ENCODE measurements at regions not wholly inside any gene's neighbourhood (a gene's known extent, or its start where the extent isn't known, plus 50 kb on each side); places are given as distances from the start of the nearest gene placed in this dataset.

- no peak for DNase-seq
Observed at GRCh38 chr2:60148716-60149115, 404.7 kb downstream of the BCL11A start.

- no peak for DNase-seq
Observed at GRCh38 chr2:60140185-60140584, 413.3 kb downstream of the BCL11A start.

- no peak for DNase-seq
Observed at GRCh38 chr2:60136913-60137312, 416.5 kb downstream of the BCL11A start.

GRCh38 chr2:60127191-60127590 is 426.3 kb downstream of the BCL11A start:
- DNase-seq, result no peak

DNA sequence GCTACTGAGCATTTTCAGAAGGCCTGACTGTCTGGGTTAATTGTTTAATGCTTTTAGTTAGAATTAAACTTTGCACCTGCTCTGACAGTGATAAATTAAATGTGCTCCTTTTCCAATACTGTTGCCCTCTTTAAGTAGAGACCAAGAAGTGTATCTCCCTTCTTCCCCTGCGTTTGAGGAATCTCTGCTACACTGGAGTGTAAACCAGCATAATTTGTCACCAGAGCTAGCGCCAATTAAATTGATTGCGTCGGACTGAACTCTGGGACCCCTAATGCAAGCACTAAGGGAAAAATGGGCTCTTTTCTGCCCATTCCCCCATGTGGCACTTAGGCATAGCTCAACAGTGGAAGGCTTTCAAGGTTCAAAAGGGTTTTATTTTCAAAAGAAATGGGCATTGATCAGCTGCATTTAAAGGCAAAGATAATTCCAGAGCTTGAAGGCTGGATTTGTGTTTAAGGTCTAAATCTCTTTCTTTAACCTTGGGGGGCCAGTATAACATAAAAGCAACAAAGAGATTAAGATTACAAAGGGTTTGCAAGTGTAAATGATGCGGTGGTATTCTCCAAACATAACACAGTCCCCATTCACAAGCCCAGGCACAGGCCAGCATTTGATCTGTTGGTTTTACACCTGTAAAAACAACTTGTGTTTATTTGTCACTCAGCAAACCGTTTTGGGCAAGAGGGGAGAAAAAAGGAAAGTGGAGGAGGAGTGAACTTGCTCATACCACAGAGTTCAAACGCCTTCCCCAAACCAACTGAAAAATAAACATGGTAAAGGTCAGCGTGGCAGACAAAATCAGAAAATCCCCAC is 427.6 kb downstream of the BCL11A start:
- no peak for DNase-seq

DNA sequence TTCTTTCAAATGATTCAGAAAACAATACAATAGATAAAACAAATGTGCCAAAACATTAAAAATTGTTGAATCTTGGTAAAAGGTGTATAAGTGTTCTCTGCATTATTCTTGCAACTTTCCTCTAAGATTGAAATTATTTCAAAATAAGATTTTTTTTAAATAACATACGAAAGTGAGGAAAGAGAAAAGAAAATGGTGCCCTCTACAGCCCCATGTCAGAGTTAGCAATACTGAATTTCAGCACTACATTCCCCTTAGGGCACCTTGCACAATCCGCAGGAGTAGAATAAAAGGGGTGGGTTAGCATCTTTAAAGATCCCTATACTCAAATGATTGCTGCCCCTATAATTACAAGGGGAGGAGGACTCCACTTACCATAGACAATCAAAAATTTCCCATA is 433.7 kb downstream of the BCL11A start:
- DNase-seq, result no peak

- no peak for DNase-seq
Observed at GRCh38 chr2:60118917-60119316, 434.5 kb downstream of the BCL11A start.

DNA sequence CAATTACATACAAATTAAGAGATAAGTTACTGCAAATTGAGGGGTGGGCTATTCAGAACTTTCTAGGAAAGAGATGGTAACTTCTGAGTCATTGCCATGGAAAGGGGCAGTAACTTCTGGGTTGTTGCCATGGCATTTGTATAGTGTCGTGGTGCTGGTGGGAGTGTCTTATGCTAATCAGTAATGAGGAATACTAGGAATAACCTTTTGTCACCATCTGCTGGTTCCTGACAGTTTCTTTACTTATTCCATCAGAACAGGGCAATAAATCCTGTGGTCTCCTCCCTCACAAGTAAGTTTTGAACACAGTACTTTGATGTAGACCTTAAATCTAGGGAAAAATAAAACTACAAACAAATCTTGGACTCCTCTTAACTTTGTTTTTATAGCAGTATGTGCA is 435.4 kb downstream of the BCL11A start:
- DNase-seq, result no peak

DNA sequence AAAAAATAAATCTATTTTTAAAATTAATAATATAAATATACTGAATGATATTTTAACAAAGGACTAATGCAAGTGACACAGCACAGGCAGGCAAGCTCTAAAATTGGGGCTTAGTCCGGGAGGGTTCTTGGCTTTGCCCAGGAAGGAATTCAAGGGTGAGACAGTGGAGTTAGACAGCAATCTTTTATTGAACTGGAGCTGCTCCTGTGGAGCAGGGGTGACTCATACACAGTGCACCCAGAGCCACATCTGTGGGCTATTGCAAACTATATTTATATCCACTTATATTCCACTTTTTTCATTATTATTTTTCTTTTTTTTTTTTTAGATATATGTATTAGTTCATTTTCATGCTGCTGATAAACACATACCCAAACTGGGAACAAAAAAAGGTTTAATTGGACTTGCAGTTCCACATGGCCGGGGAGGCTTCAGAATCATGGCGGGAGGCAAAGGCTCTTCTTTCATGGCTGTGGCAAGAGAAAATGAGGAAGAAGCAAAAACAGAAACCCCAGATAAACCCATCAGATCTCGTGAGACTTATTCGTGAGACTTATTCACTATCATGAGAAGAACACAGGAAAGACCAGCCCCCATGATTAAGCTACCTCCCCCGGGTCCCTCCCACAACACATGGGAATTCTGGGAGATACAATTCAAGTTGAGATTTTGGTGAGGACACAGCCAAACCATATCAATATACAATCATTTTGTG is 437.1 kb downstream of the BCL11A start:
- no peak for DNase-seq

GRCh38 chr2:60109744-60110143 is 443.7 kb downstream of the BCL11A start:
- DNase-seq, result no peak

DNA sequence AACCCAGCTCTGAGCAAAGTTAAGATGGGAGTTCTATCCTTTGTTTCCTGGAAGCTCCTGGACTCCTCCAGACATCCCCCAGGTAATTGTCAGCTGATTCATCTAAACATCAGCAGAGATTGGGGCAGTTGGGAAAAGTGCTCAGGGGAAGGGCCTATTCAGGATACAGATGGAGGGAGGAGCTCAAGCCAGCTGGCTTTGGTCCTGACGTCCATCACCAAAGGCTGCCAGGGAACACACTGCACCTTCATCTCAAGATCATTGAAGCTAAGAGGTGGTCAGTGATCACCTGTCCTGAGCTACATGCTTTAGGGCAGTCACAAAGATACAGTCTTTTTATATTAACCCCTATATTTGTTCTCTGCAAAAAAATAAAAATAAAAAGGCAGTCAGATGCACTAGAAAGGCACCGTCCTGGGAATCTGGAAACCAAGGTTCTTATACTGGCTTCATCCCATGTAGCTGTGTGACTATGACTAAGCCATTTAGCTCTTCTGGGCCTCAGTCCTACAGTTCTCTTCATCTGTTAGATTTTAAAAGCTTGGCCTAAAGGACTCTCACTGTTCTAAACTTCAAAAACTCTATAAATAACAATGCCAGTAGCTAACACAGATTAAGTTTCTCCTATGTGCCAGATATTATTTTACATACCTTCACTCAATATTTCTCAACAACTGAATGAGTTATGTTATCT is 446.5 kb downstream of the BCL11A start:
- DNase-seq, result no peak

DNA sequence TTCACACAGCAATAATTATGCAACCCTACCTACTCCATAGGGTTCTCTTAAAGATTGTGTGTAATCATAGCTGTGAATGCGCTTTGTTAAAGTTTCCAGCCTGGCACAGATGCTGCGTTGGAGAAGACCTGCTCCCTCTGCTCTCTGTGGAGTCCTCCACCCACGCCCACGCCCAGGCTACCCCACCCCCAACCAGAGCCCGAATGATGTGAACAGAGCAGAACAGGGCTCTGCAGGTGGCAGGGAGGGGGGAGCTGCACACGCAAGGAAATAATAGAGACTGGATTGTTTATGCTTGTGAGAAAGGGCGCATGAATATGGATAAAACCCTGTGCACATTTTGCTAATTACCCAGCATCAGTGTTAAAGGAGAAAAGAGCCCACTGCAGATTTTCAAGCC is 447.5 kb downstream of the BCL11A start:
- no peak for DNase-seq

GRCh38 chr2:60104514-60105505 is 448.6 kb downstream of the BCL11A start:
- no peak for DNase-seq

- no peak for DNase-seq
Observed at GRCh38 chr2:60100034-60100433, 453.4 kb downstream of the BCL11A start.

- DNase-seq, result no peak
Observed at GRCh38 chr2:60098996-60099395, 454.5 kb downstream of the BCL11A start.

- no peak for DNase-seq
Observed at GRCh38 chr2:60097298-60097697, 456.2 kb downstream of the BCL11A start.

DNA sequence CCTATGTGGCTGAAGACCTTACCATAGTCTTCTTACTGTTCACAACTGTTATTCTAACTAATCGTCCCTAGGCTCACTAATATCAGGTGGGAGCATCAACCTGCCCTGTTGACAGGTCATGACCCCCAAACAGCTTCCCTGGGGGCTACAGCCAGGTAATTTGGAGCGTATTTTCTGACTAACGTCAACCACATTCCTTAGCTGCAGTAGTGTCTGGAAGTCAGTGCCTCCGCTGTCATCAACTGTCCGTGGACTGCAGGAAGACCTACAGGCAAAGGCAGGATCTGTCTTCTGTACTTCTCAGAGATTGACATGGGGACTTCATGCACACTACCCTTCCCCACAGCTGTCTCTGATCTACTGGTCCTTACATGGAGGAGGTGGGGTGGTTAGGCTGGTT is 456.9 kb downstream of the BCL11A start:
- DNase-seq, result no peak

DNA sequence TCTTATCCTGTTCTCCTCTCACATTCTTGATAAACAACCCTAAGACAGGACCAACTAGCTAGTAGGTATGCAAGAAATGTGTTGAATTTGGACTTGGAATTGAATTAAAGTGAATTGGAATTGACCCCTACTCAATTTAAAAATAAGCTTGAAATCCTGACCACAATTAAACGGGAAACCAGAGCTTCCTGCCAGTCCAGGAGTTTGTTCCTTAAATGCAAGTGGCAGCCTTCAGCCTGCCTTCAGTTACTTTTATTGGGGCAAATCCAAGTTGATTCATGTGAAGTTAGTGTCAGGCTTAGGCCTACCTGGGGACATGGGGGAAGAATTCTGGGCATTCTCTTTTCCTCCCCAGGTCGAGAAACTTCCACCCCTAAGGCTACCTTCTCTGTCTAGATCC is 457.6 kb downstream of the BCL11A start:
- DNase-seq, result no peak

DNA sequence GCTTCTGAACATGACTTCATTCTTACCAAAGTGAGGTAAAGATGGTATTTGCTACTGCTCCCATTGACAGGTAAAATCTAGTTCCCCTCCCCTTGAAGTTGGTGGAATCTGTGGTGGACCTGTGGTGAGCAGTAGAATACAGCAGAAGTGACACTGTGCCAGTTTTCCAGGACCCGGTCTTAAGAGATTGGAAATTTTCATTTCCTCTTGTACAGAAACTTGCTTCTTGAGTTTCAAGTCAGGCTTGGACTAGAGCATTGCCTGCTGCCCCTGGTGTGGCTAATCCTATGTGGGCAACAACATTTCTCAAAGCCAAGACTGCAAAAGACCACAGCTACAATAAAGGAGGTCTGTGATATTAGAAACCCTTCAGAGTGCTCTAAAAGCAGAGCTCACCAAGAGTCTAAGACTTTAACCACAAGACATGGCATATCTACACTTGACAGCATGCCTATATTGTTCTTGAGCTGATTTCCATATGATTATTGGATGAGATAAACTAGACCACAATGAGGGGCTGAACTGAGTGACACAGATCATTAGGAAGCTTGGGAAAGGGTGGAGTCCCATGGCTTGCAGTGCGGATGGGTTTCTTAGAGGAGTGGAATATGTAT is 458.1 kb downstream of the BCL11A start:
- DNase-seq, result no peak

DNA sequence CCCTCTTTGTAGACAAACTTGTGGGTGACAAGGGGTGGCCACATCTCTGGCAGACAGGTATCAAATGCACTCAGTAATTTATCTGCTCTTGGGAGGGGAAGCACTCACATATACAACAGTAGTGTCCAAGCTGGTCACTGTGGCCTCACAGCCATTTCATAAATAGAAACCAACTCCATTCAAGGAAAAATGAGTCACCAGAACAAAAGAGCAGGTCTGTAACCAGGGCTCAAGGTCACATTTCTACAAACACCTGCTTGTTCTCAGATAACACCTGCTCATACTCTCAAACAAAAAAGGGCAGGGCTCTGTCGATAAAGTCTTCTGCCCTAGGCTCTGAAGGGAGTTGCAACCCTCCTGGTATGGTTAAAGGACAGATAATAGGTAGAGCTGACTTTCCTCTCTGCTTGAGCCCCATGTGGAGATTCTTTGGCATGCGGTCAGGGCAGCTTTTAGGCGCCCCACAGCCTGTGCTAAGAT is 459.0 kb downstream of the BCL11A start:
- DNase-seq, result no peak

DNA sequence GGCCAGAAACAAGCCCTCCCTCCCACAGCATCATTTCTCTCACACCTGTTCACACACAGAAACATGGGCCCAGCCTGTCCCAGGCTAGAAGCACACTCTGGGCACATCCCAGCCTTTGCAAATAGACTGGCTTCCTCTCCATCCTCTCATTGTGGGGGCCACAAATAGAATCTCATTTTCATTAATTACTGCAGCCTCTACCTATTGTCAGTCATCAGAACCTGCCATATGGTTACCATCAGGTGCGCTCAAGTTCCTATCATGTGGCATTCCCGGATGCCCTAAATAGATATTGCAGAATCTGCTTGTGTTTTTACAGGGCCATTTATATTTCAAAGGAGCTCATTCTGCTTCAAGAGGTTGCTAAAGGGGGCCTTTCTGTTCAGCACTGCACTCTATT is 460.7 kb downstream of the BCL11A start:
- no peak for DNase-seq

DNA sequence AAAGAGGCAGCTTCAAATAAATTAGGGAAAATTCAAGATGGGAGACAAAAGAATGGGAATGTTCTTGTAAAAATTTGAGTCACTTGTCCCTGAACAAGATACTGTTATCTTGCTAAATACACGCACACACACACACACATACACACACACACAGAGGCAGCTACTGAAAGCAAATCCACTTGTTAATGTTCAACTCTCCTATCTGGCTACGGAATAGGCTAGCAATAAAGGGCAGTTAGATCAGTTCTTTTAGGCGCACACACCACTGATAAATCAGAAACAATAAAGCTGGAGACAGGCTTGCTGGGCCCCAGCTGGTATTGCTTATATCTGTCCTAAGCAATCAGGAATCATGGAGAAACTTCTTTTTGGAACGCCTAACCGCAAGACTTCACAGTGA is 461.6 kb downstream of the BCL11A start:
- no peak for DNase-seq
